HG02938 (cell line): ENCODE measurements at regions not wholly inside any gene's neighbourhood (a gene's known extent, or its start where the extent isn't known, plus 50 kb on each side); places are given as distances from the start of the nearest gene placed in this dataset.
"Not testable (repeated sequence)": the region's sequence is repeated elsewhere in the genome, so short reads cannot be mapped to it uniquely, and the experiment has no call there.

ENCODE experiments used
- ATAC-seq: cut with Tn5 transposase; IDR thresholded peaks from one replicate; pipeline ENCODE4 v1.9.1; 2021; ENCODE audit warnings: mild to moderate bottlenecking, moderate library complexity; ENCODE audit not compliant: unreplicated experiment

DNA sequence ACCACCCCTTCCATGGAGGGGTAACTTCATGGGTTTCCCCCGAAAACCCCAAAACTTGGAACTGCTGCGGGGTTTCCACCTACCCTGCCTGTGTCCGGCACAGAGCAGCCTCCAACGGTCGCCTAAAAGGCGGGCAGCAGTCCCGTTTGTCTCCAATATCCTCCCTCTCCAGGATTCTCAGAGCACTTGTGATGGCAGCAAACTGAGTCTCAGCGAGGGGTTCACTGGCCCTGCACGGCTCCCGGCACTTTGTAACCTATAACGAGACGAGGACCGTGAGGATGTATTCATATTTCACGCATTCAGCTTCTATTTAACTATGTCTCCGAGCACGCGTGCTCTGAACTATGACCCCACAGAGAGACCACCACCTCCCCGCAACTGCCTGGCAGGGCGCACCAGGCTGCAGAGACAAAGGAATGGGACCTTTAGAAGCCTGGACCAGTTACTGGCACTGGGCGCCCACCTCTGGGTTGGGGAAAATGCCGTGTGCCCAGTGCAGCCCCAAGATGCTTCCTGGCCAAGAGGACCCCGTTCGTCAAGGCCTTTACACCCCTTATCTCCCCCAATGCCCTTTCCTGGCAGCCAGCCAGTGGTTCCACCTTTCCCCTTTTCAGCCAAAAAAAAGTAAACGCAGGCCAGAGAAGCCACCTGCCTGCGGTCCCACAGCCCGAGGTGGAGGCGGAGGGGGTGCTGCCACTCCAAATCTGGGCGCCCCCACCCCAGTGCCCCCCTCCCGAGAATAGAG, 173.1 kb upstream of the RTL1 start:
- no peak for ATAC-seq

DNA sequence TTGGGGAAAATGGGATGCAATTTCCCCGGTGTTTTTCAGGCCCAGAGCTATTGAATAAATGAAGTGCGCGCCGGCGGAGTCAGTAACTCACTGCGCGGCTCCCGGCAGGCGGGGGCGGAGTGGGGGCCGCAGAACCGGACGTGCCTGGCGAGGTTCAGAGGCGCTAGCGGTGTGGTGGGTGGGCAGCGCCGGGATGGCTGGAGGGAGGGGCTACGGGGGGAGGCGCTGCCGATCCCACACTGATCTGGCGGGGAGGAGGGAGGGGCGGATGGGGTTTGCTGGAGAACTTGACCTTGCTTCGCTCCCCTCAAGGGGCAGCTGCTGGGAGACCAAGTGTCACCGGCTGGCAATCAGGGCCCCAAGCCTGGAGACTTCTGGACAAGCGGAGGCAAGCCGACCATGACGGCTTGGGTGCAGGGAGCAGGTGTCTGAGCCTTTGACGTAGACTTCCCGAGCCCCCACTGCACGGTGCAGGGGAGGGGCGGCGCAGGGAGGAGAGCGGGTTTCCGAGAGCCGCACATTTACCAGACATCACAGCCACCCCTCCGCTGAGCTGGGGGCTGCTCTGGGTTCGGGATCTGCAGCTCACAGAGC, 174.1 kb upstream of the RTL1 start:
- no peak for ATAC-seq

DNA sequence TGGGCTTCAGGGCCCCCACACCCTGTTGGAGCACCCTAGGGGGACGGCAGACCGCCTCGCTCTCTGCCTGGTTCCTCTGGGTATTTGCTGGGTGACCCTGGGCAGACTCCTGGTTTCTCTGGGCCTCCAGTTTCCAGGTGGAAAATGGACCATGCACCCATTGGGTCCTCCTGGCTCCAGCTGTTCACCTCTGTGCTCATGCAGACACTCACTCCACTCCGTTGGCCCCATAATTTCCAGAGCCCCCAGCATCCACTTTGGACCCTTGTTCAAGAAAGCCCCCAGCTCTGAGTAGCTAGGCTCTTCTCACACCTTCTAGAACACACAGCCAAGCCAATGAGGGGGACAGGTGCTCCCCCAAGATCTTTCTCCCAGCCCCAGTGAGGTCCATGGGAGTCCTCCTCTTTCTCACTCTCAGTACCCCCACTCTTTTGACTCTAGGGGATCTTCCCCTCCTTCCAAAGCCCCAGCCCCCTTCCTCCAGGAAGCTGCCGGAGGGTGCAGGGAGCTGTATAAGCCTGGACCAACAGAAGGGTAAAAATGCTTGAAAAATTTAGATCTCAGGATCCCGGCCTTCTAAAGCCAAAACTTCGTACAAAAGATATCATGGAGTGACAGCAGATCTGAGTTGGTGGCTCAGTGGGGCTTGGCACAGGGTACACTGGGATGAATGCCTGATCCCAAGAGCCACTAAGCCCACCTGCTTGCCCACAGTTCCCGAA, 174.8 kb upstream of the RTL1 start:
- no peak for ATAC-seq

DNA sequence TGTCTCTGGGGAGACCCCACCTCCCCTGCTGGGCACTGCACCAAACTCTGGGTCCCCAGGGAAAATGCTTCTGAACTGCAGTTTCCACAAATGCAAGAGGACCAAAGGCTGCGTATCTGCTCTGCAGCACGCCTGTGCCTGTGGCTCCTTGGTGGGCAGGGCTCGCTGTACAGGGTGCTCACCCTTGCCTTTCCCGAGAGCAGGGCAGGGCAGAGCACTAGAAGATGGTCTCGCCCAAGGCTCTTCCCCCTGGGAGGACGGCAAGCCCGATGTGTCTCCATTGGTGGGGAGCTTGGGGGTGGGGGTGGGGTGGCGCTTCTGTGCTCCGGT, 175.3 kb upstream of the RTL1 start:
- ATAC-seq = no peak

DNA sequence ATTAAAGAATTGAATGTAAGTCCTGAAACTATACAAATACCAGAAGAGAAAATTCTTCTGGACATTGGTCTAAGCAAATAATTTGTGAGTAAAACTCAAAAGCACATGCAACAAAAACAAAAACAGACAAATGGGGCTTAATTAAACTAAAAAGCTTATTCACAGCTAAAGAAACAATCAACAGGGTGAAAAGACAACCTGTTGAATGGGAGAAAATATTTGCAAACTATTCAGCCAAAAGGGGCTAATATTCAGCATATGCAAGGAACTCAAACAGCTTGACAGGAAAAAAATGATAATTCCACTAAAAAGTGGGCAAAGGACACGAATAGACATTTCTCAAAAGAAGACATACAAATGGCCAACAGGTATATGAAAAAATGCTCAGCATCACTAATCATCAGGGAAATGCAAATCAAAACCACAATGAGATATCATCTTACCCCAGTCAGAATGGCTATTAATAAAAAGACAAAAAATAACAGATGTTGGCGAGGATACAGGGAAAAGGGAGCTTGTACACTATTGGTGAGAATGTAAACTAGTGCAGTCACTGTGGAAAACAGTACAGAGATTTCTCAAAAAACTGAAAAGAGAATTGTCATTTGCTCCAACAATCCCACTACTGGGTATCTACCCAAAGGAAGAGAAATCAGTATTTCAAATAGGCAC, 177.5 kb upstream of the RTL1 start:
- no peak for ATAC-seq

DNA sequence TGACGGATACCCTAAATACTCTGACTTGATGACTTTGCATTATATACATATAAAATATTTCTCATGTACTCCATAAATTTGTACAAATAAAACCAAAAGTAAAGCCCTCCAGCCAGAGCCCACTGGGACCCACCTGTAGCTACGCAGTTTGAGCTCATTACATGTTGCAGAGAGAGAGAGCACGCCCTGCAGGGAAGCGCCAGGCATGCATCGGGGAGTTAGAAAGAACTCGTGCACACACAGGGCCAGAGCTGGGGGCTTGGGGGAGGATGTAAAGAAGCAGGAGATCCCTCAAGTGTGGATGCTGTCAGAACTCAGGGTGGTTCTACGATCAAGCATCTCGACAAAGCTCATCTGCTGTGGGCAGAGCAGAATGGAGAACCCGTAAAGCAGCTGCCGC, 178.5 kb upstream of the RTL1 start:
- ATAC-seq = no peak

DNA sequence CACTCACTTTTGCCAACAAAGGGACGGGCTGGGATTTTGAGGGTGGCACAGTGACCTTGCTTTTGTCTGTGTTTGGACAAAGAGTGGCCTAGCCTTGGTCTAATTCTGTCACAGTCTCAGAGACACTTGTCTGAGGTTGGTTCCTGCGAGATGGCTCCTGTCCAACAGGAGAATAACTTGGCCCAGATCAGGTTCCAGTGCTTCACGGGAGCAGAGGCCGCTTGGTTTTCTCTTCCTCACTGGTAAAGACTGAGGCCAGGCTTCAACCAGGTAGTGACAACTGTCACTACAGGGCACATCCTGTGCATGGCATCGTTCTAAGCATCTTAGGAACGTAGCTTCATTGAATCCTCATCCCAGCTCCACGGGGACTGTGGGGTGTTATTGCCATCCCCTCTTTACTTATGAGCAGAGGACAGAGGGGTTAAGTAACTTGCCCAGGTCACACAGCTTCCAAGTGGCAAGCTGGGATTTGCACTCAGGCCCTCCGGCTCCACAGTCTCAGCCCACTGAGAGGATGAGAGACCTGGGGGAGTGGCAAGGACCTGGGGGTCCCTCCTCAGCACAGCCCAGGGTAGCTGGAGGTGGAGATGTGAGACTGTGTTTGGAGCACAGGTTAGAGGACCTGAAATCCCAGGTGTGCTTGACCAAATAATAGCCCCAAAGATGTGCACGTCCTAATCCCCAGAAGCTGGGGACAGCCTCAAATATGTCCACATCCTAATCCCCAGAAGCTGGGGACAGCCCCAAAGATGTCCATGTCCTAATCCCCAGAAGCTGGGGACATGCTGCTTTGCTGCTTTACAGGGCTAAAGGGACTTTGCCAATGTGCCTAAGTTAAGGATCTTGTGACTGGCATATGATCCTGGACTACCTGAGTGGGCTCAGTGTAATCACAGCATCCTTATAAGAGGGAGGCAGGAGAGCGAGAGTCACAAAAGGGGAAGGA, 179.2 kb upstream of the RTL1 start:
- ATAC-seq = no peak

DNA sequence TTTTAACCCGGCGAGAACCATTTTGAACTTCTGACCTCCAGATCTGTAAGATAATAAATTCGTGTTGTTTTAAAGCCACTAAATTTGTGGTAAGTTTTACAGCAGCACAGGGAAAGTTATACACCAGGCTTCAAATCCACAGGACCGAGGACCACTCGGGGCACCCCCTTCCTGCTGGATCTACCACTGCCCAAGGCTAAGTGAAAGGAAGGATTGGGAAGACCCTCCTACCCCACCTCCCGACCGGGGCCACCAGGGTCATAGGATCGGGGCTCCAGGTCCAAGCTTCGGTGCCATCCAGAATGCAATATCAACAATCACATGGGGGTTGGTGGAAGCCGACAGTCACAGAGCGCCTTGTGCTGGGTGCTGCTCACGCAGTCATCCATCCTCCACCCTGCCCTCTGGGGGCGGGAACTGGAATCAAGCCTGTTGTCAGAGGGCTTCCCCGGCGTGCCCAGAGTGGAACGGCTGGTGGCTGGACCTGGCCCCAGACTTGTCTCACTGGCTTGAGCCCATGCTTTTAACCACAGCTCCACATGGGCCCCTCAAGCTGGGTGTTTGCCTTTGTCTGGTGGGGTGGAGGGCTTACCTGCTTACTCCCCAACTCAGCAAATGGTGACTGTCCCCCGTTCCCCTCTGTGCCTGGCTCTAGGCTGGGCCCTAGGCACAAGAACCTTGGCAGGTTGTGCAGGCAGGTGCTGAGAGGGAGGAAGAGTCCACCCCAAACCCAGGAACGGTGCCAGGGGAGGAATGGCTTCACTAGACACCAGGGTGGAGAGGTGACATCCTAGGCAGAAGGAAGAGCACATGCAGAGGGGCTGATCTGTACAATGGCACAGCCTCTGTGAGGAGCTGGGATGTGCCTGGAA, 180.3 kb upstream of the RTL1 start:
- no peak for ATAC-seq

DNA sequence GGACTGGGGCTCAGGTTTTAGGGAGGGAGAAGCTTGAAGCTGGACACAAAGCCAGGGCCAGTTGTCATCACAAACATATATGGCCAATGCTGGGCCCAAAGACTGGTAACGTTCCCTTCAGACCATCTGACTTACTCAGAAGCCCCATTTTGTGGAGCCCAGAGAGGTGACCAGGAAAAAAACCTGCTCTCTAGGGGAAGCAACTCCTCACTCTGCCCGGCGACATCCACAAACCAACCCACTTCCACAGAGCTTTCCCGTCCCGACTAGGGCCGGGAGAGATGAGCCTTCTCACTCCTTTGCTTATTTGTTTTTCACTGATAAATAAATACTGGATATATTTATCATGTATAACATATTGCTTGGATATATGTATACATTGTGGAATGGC, 180.9 kb upstream of the RTL1 start:
- ATAC-seq = no peak

DNA sequence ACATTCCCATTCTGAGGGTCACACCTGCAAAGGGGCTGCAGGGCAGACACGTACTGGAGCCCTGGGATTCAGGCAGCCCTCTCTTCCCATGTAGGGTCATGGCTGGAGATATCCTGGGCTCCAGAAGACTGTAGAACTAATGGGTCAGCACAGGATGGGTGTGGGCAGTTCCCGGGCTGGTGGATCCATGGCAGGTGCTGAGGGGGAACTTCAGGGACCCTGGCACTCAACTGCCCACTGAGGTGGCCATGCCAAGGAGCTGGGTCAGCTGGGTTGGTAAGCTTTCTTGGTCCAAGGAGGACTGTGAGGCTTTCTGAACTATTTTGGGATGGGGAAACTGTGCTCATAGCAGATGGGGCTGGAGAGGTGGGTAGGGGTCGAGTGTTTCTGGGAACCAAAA, 183.4 kb upstream of the RTL1 start:
- no peak for ATAC-seq

DNA sequence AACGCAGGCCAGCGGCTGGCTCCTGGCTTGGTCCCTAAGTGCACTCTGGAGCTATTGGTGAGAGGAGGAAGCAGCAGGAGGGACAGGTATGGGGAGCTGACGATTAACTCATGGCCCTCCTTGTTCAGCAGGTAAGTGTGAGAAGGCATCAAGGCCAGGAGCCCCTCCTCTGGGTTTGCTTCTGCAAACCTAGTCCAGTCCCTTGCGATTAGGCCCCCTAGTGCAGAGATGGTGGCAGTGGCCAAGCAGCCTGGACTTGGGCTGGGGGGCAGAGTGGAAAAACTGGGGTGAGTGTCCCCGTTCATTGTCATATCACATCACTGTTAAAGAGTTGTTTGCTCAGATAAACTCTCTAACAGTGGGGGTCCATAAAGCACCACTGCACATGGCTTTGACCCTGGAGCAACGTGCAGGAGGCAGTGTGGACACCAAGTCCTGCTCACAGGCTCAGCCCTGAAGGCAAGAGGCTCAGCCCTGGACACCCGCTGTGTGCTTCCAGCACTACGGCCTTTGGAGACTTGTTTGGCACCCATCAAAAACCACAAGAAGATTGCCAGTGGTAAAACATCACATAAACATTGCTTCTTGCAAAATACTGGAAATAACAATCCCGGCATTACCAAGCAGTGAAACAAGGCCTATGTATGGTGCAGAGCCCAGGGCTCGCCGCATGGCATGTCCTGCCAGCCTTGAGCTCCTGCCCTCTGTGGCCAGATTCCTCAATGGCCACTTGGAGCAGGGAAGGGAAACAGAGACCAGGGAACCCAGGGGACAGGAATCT, 184.3 kb upstream of the RTL1 start:
- no peak for ATAC-seq

DNA sequence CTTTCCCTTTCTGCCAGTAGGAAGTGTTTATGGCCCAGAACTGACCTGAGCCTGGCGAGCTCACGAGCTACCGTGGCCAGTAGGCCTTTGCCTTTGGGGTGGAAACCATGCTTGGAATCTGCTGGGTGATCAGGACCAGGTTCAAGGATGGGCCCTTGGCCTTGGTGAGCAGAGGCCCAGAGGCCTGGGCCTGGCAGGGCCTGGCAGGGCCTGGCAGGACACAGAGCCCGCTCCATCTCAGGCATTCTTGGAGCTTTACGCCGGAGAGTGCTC, 184.8 kb upstream of the RTL1 start:
- ATAC-seq = no peak

DNA sequence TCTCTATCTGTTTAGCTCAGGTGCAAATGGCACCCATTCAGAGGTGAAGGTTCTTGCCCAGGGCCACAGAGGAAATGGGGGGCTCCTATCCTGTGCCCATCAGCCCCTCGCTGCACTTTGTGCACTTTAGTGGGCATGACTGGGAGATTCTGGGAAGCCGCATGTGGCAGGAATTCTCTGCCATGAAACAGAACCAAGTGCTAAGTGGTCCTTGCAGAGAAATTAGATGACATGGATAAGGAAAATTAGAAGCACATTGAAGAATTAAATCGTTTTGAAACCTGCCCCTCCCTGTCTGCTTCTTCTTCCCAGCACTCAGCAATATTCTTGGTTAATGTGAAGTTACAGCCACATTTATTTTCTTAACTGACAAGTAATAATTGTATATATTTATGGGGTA, 185.2 kb upstream of the RTL1 start:
- no peak for ATAC-seq

DNA sequence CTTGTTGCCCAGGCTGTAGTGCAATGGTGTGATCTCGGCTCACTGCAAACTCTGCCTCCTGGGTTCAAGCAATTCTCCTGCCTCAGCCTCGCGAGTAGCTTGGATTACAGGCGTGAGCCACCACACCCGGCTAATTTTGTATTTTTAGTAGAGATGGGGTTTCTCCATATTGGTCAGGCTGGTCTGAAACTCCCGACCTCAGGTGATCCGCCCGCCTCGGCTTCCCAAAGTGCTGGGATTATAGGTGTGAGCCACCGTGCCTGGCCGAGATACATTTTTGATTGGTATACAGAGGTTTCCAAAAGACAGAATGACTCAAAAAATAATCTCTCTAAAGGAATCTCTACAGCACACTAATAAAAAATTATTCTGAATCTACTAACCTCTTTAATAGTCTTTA, 187.0 kb upstream of the RTL1 start:
- ATAC-seq = not testable (repeated sequence)

DNA sequence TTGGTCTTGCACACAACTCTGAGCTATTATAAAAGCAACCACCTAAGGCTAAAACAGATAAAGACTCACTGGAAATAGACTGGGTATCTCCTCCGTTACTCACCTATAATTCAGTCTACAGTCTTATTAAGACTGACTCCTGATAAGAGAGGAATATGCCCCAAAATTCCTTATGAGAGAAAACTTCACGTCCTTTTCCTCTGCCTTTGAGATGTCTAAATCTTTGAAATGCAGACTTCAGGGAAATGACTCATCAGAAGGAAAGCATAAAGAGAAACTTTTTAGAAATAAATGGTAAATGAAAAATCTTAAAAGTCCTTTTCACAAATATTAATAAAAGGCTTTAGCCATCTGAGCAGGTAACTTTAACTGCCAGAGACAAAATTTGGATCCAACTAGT, 187.5 kb upstream of the RTL1 start:
- ATAC-seq = no peak

DNA sequence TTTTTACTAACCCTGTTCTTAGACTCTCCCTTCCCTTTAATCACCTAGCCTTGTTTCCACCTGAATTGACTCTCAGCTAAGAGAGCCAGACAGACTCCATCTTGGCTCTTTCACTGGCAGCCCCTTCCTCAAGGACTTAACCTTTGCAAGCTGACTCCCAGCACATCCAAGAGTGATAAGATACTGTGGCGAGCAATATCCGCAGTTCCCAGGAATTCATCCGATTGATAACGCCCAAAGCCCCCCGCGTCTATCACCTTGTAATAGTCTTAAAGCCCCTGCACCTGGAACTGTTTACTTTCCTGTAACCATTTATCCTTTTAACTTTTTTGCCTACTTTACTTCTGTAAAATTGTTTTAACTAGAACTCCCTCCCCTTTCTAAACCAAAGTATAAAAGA, 191.4 kb upstream of the RTL1 start:
- ATAC-seq = not testable (repeated sequence)

DNA sequence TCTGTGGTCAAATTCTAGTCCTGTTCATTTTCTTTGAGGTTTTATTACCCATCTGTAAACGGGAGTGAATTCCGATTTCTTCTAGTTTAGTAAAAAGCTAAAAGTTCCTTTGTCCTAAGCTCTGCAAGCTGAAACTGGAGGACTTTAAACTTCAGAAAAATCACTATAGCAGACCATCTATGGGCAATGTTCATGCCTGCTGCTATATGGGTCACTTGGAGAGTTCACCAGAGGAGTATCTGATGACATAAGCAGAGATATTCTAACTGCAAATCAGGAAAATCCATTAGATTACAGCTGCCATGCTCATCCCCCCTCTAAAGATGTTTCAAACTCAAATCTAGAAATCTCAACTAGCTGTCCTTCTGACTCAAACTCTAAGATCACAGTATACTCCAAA, 193.0 kb upstream of the RTL1 start:
- no peak for ATAC-seq

DNA sequence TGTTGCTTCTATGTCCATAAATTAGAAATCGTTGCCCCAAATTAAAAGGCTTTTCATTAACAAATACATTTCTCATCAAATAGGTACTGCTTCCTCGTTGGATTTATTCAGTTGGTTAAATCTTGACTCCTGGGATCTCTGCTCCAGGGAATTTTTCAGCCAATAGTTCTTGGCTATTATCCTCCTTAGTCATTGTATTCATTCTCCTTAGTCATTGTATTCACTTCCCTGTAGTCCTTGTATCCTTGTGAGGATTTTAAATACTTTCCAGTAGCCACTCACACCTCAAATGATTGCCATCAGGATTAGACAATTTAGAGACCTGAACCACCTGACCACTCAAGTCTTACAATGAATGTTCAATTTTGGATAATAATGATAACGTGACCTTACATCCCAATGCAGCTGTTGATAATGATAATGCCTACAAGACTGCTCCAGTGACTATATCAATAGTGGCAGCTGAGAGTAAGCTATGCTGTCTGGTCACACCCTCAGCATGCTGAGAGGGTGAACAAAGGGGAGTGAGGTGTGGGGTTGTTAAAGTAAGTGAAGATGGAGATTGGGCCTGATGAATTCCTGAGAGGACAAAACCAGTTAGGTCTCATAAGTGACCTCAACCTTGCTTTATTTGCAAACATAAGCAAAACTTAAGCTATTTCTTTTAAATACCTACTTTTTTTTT, 193.7 kb upstream of the RTL1 start:
- ATAC-seq = no peak

DNA sequence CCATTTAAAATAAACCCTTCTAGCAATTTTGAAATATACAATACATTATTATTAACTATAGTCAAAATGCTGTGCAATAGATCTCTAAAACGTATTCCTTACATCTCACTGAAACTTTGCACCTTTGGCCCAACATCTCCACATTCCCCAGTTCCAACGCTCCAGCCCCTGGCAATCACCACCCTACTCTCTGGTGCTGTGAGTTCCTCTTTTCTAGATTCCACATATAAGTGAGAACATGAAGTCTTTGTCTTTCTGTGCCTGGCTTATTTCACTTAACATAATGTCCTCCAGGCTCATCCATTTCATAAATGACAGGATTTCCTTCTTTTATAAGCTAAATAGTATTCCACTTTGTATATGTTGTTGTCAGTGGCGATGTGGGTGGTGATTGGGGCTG, 194.7 kb upstream of the RTL1 start:
- no peak for ATAC-seq
